ENCODE measurements at regions not wholly inside any gene's neighbourhood (a gene's known extent, or its start where the extent isn't known, plus 50 kb on each side); places are given as distances from the start of the nearest gene placed in this dataset.

- no peaks in the 10 kb centered on the region for H4K20me1 ChIP-seq (ENCODE audit: insufficient read depth, low read length)
- TF ChIP-seq ZSCAN31 (CRISPR knock-in tag; IDR thresholded peaks at IDR 0.05; ENCODE audit: low read depth) = no peak
- no peak for TF ChIP-seq CAMTA2 (CRISPR knock-in tag; IDR thresholded peaks at IDR 0.05; ENCODE audit: borderline replicate concordance)
- H3K27ac ChIP-seq (ENCODE audit: extremely low read length, insufficient read depth, low read length) = no peak overlapping the region
- intact Hi-C loops (cut with micrococcal nuclease; ENCODE audit: unreplicated experiment) (no loop called here), in situ Hi-C loops (cut with HindIII; ENCODE audit: extremely low pct_ligation_motif_present, low pct_unique_long_range_greater_than_20kb) (no loop called here)
- H3K4me1 ChIP-seq (ENCODE audit: insufficient read depth, low read length) = peaks cover 46% of the 10 kb centered on the region
- H2AFZ ChIP-seq (ENCODE audit: low read length) = no peak overlapping the region
- H3K36me3 ChIP-seq (replicated peaks in 1 of 2; ENCODE audit: control insufficient read depth in 1 of 2, insufficient read depth in 2 of 2, low read length in 2 of 2) = no peaks in the 10 kb centered on the region
- H3K4me3 ChIP-seq (replicated peaks in 1 of 3; ENCODE audit: insufficient read depth in 1 of 3, low read depth in 2 of 3, low read length in 3 of 3) = no peak overlapping the region
- FAIRE-seq = no peak
- ATAC-seq = no peak
- H3K9me3 ChIP-seq (ENCODE audit: low read length) = no peaks in the 10 kb centered on the region
- no peak for DNase-seq (ENCODE audit: low spot score)
- H3K9ac ChIP-seq (ENCODE audit: insufficient read depth, low read depth, low read length) = no peak overlapping the region
- ChIA-PET POLR2A (no interaction called here), CTCF (ENCODE audit: low intra/inter-chr PET ratio, low total read pairs) (no interaction called here)
- no TSS peak for BruUV-seq (replicated peaks)
- H3K27me3 ChIP-seq (ENCODE audit: control insufficient read depth in 1 of 2, insufficient read depth in 2 of 2, low read length in 2 of 2) = no peaks in the 10 kb centered on the region
- H3K4me2 ChIP-seq (ENCODE audit: low read depth, low read length) = no peak overlapping the region
- H3K79me2 ChIP-seq (ENCODE audit: insufficient read depth, low read length) = no peaks in the 10 kb centered on the region
Observed at GRCh38 chr5:173747876-173748275, 131.4 kb upstream of the BOD1 start.

GRCh38 chr5:173750538-173751265, 134.3 kb upstream of the BOD1 start:
- intact Hi-C loops (cut with micrococcal nuclease; ENCODE audit: unreplicated experiment) = no loop called here
- no peak for TF ChIP-seq GPBP1L1 (CRISPR knock-in tag; IDR thresholded peaks at IDR 0.05)
- TF ChIP-seq SP2 (CRISPR knock-in tag; IDR thresholded peaks at IDR 0.05) = no peak
- TF ChIP-seq ZNF550 (CRISPR knock-in tag; IDR thresholded peaks at IDR 0.05; ENCODE audit: borderline replicate concordance) = no peak
- TF ChIP-seq FOXA1 (IDR thresholded peaks at IDR 0.05) = no peak
- no peak for TF ChIP-seq FOXA1 (CRISPR knock-in tag; IDR thresholded peaks at IDR 0.05)
- no peak for TF ChIP-seq TFDP1 (CRISPR knock-in tag; IDR thresholded peaks at IDR 0.05; ENCODE audit: borderline replicate concordance)
- TF ChIP-seq ATF4 (CRISPR knock-in tag; IDR thresholded peaks at IDR 0.05) = no peak
- no peak for TF ChIP-seq STAT5B (CRISPR knock-in tag; IDR thresholded peaks at IDR 0.05)
- TF ChIP-seq ZFP1 (CRISPR knock-in tag; IDR thresholded peaks at IDR 0.05) = no peak
- no peak for TF ChIP-seq ARNTL (CRISPR knock-in tag; IDR thresholded peaks at IDR 0.05)
- TF ChIP-seq ZSCAN21 (CRISPR knock-in tag; IDR thresholded peaks at IDR 0.05; ENCODE audit: borderline replicate concordance) = no peak
- no peak for TF ChIP-seq ZBTB37 (CRISPR knock-in tag; IDR thresholded peaks at IDR 0.05)

More at GRCh38 chr5:173750538-173751265, 134.3 kb upstream of the BOD1 start:
- Histone ChIP-seq H4K20me1 (ENCODE audit: insufficient read depth, low read length) (no peaks in the 10 kb centered on the region), H3K4me2 (ENCODE audit: low read depth, low read length) (no peak overlapping the region), H3K9me3 (ENCODE audit: low read length) (no peaks in the 10 kb centered on the region), H3K9ac (ENCODE audit: insufficient read depth, low read depth, low read length) (no peak overlapping the region), H3K27ac (ENCODE audit: extremely low read length, insufficient read depth, low read length) (no peak overlapping the region), H3K79me2 (ENCODE audit: insufficient read depth, low read length) (no peaks in the 10 kb centered on the region), H3K4me3 (replicated peaks in 1 of 3; ENCODE audit: insufficient read depth in 1 of 3, low read depth in 2 of 3, low read length in 3 of 3) (no peak overlapping the region), H3K27me3 (ENCODE audit: control insufficient read depth in 1 of 2, insufficient read depth in 2 of 2, low read length in 2 of 2) (no peaks in the 10 kb centered on the region), H3K36me3 (replicated peaks in 1 of 2; ENCODE audit: control insufficient read depth in 1 of 2, insufficient read depth in 2 of 2, low read length in 2 of 2) (no peaks in the 10 kb centered on the region), H3K4me1 (ENCODE audit: insufficient read depth, low read length) (peaks cover 45% of the 10 kb centered on the region), H2AFZ (ENCODE audit: low read length) (no peak overlapping the region)
- ChIA-PET POLR2A (interaction anchor here (1.0 kb wide), 1 partner anchor 14 kb away, joined by 4 read pairs; no protein-coding TSS in a partner anchor), CTCF (ENCODE audit: low intra/inter-chr PET ratio, low total read pairs) (no interaction called here)
- in situ Hi-C loops (cut with HindIII; ENCODE audit: extremely low pct_ligation_motif_present, low pct_unique_long_range_greater_than_20kb) = loop anchor here (25.0 kb wide), 1 partner anchor 212 kb away; no protein-coding TSS in a partner anchor
- no peak for FAIRE-seq
- DNase-seq (ENCODE audit: low spot score) = no peak
- no peak for ATAC-seq
- WGBS (ENCODE audit: low lambda C conversion rate) = 73% methylated on average over 4 of the region's 9 CpGs
- BruUV-seq (replicated peaks) = no TSS peak

Measured in HepG2 (cell line).